ENCODE measurements at regions not wholly inside any gene's neighbourhood (a gene's known extent, or its start where the extent isn't known, plus 50 kb on each side); places are given as distances from the start of the nearest gene placed in this dataset.

DNA sequence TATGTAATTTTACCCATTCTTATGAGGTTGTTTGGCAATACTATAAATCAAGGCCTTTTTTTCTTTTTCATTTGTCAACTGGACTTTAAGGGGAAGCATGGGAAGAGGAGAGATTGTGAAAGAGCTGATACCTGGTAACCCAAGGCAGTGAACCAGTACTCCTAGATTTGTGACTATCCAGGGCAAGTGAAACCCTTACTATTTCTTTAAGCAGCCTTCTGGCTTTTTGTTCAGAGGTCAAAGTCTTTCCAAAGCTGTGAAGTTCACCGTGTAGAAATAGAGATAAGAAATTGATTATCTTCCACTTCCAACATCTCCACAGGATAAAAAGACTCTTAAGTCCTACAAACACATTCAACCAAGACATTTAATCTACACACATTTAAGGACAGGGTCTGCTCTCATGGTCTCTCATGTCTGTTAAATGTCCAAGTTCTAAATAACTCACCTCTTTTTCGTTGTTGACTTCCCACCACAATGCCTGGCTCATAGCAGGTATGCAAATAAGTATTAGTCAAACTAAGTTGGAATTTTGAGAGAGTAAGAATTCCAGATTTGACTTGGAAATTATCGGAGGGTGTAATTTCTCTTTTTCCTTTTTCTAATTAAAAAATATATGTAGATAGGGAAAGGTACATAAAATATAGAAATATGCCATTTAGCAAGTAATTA is 485.8 kb downstream of the STK39 start:
- ChIA-PET CTCF (no interaction called here), POLR2A (no interaction called here)
- no peak for DNase-seq (ENCODE audit: low read depth, low spot score)
- Histone ChIP-seq H3K9me3 (ENCODE audit: control insufficient read depth, insufficient read depth, low read depth, low read length) (no peaks in the 10 kb centered on the region), H3K27ac (ENCODE audit: low read length) (no peak overlapping the region), H3K4me1 (ENCODE audit: control insufficient read depth, insufficient read depth, low read length) (no peaks in the 10 kb centered on the region), H3K4me3 (ENCODE audit: low read depth in 2 of 2, low read length in 2 of 2) (no peak overlapping the region), H3K27me3 (ENCODE audit: control insufficient read depth, insufficient read depth, low read length) (no peaks in the 10 kb centered on the region), H3K36me3 (ENCODE audit: control insufficient read depth, insufficient read depth, low read length) (no peaks in the 10 kb centered on the region)
- BruUV-seq (replicated peaks), result no TSS peak
- intact Hi-C loops (cut with micrococcal nuclease; ENCODE audit: unreplicated experiment) (no loop called here), in situ Hi-C loops (cut with HindIII; ENCODE audit: low pct_unique_long_range_greater_than_20kb, low sequenced_read_pairs) (no loop called here)
- TF ChIP-seq TCF7L2 (IDR thresholded peaks at IDR 0.05; ENCODE audit: low read depth, low read length) (no peak), SIN3A (IDR thresholded peaks at IDR 0.05; ENCODE audit: borderline replicate concordance, insufficient read depth, low read depth, low read length) (no peak), POLR2AphosphoS5 (IDR thresholded peaks at IDR 0.05; ENCODE audit: low read depth, low read length) (no peak)
- TF ChIP-seq, protein P1, sequence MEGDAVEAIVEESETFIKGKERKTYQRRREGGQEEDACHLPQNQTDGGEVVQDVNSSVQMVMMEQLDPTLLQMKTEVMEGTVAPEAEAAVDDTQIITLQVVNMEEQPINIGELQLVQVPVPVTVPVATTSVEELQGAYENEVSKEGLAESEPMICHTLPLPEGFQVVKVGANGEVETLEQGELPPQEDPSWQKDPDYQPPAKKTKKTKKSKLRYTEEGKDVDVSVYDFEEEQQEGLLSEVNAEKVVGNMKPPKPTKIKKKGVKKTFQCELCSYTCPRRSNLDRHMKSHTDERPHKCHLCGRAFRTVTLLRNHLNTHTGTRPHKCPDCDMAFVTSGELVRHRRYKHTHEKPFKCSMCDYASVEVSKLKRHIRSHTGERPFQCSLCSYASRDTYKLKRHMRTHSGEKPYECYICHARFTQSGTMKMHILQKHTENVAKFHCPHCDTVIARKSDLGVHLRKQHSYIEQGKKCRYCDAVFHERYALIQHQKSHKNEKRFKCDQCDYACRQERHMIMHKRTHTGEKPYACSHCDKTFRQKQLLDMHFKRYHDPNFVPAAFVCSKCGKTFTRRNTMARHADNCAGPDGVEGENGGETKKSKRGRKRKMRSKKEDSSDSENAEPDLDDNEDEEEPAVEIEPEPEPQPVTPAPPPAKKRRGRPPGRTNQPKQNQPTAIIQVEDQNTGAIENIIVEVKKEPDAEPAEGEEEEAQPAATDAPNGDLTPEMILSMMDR (IDR thresholded peaks at IDR 0.05), result no peak
- TF ChIP-seq, protein P2, sequence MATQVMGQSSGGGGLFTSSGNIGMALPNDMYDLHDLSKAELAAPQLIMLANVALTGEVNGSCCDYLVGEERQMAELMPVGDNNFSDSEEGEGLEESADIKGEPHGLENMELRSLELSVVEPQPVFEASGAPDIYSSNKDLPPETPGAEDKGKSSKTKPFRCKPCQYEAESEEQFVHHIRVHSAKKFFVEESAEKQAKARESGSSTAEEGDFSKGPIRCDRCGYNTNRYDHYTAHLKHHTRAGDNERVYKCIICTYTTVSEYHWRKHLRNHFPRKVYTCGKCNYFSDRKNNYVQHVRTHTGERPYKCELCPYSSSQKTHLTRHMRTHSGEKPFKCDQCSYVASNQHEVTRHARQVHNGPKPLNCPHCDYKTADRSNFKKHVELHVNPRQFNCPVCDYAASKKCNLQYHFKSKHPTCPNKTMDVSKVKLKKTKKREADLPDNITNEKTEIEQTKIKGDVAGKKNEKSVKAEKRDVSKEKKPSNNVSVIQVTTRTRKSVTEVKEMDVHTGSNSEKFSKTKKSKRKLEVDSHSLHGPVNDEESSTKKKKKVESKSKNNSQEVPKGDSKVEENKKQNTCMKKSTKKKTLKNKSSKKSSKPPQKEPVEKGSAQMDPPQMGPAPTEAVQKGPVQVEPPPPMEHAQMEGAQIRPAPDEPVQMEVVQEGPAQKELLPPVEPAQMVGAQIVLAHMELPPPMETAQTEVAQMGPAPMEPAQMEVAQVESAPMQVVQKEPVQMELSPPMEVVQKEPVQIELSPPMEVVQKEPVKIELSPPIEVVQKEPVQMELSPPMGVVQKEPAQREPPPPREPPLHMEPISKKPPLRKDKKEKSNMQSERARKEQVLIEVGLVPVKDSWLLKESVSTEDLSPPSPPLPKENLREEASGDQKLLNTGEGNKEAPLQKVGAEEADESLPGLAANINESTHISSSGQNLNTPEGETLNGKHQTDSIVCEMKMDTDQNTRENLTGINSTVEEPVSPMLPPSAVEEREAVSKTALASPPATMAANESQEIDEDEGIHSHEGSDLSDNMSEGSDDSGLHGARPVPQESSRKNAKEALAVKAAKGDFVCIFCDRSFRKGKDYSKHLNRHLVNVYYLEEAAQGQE (IDR thresholded peaks at IDR 0.05; ENCODE audit: insufficient read depth in 1 of 2, low read depth in 2 of 2, low read length in 1 of 2), result no peak
- ATAC-seq, result no peak

DNA sequence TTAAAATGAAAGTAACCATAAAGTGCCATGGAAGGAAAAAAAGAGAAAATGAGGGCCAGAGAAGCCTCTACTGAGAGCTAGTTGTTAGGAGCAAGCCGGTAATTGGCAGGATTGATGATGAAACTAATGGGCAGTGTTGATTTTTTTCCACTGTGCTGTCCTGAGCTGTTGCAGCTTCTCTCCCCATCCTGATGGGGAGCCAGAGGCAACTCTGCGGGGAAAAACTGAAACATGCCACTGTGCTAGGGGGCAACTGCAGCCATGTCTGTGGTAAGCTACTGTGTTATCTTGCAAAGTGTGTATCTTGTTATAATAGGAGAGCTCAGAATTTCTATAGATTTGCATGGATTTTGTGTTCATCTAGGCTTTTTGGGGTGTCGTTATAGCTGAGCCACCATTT is 487.9 kb downstream of the STK39 start:
- Histone ChIP-seq H3K4me3 (ENCODE audit: low read depth in 2 of 2, low read length in 2 of 2) (no peak overlapping the region), H3K27ac (ENCODE audit: low read length) (no peak overlapping the region), H3K36me3 (ENCODE audit: control insufficient read depth, insufficient read depth, low read length) (no peaks in the 10 kb centered on the region), H3K27me3 (ENCODE audit: control insufficient read depth, insufficient read depth, low read length) (no peaks in the 10 kb centered on the region), H3K9me3 (ENCODE audit: control insufficient read depth, insufficient read depth, low read depth, low read length) (no peaks in the 10 kb centered on the region), H3K4me1 (ENCODE audit: control insufficient read depth, insufficient read depth, low read length) (no peaks in the 10 kb centered on the region)
- CTCF ChIA-PET, result no interaction called here
- in situ Hi-C loops (cut with HindIII; ENCODE audit: low pct_unique_long_range_greater_than_20kb, low sequenced_read_pairs) (no loop called here), intact Hi-C loops (cut with micrococcal nuclease; ENCODE audit: unreplicated experiment) (no loop called here)
- POLR2A ChIA-PET, result no interaction called here
- no peak for TF ChIP-seq POLR2AphosphoS5 (IDR thresholded peaks at IDR 0.05; ENCODE audit: low read depth, low read length)
- TF ChIP-seq, protein P2 (IDR thresholded peaks at IDR 0.05; ENCODE audit: insufficient read depth in 1 of 2, low read depth in 2 of 2, low read length in 1 of 2), result no peak
- TF ChIP-seq TCF7L2 (IDR thresholded peaks at IDR 0.05; ENCODE audit: low read depth, low read length), result no peak
- TF ChIP-seq SIN3A (IDR thresholded peaks at IDR 0.05; ENCODE audit: borderline replicate concordance, insufficient read depth, low read depth, low read length), result no peak
- TF ChIP-seq, protein P1 (IDR thresholded peaks at IDR 0.05), result no peak
- no TSS peak for BruUV-seq (replicated peaks)
- ATAC-seq (no peak), DNase-seq (ENCODE audit: low read depth, low spot score) (no peak)
